Kidney epithelial cell (primary cell): ENCODE measurements at regions not wholly inside any gene's neighbourhood (a gene's known extent, or its start where the extent isn't known, plus 50 kb on each side); places are given as distances from the start of the nearest gene placed in this dataset.
"Not testable (repeated sequence)": the region's sequence is repeated elsewhere in the genome, so short reads cannot be mapped to it uniquely, and the experiment has no call there.

Experiments
- DNase-seq: peaks from one replicate; pipeline ENCODE4 v3.0.0-alpha.2; 2010; ENCODE audit warnings: low read depth
- H3K27me3 ChIP-seq: 2 replicates; pipeline ENCODE4 v1.6.0; 2011; ENCODE audit warnings: low read length; ENCODE audit not compliant: control insufficient read depth, insufficient read depth
- H3K36me3 ChIP-seq: 2 replicates; pipeline ENCODE4 v1.5.1; 2011; ENCODE audit warnings: low read length; ENCODE audit not compliant: control insufficient read depth, insufficient read depth
- H3K4me3 ChIP-seq: 2 replicates; pipeline ENCODE4 v1.5.1; 2011; ENCODE audit warnings: low read depth, mild to moderate bottlenecking, control low read depth, low read length
- TF ChIP-seq, protein P1 (sequence below): IDR thresholded peaks from 2 replicates; pipeline ENCODE4 v1.5.1; 2011; ENCODE audit warnings: mild to moderate bottlenecking, moderate library complexity, low read length, control low read depth, inconsistent platforms; ENCODE audit not compliant: insufficient read depth, poor library complexity, severe bottlenecking

DNA sequence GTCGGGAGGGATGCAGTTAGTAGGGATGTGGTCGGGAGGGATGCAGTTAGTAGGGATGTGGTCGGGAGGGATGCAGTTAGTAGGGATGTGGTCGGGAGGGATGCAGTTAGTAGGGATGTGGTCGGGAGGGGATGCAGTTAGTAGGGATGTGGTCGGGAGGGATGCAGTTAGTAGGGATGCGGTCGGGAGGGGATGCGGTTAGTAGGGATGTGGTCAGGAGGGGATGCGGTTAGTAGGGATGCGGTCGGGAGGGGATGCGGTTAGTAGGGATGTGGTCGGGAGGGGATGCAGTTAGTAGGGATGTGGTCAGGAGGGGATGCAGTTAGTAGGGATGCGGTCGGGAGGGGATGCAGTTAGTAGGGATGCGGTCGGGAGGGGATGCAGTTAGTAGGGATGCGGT, 96.2 kb downstream of the BDH1 start:
- not testable (repeated sequence) for DNase-seq, H3K27me3 ChIP-seq, H3K36me3 ChIP-seq, H3K4me3 ChIP-seq

DNA sequence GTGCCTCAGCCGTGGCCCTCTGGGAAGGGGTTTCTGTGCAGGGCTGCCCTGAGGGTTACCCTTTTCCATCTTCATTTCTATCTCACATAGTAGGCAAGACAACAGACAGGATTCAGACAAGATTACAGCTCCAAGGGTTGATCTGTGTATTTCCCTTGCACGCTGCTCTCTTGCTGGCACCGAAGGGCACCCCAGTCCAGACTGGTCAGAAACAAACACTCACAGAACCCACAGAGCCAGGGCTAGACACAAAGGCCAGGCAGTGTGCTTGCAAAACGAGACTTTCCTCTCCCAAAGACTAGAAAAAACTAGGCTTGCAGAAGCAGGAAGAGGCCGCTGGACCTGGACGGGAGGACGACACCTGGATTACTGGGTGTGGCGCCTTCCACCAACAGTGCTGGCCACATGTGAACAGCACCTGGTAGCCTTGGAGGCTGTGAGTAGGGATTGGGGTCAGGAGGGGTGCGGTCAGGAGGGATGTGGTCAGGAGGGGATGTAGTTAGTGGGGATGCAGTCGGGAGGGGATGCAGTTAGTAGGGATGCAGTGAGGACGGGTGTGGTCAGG, 96.8 kb downstream of the BDH1 start:
- H3K27me3 ChIP-seq: no peaks in the 10 kb centered on the region
- H3K4me3 ChIP-seq: no peak overlapping the region
- H3K36me3 ChIP-seq: no peaks in the 10 kb centered on the region
- TF ChIP-seq, protein P1, sequence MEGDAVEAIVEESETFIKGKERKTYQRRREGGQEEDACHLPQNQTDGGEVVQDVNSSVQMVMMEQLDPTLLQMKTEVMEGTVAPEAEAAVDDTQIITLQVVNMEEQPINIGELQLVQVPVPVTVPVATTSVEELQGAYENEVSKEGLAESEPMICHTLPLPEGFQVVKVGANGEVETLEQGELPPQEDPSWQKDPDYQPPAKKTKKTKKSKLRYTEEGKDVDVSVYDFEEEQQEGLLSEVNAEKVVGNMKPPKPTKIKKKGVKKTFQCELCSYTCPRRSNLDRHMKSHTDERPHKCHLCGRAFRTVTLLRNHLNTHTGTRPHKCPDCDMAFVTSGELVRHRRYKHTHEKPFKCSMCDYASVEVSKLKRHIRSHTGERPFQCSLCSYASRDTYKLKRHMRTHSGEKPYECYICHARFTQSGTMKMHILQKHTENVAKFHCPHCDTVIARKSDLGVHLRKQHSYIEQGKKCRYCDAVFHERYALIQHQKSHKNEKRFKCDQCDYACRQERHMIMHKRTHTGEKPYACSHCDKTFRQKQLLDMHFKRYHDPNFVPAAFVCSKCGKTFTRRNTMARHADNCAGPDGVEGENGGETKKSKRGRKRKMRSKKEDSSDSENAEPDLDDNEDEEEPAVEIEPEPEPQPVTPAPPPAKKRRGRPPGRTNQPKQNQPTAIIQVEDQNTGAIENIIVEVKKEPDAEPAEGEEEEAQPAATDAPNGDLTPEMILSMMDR: no peak
- DNase-seq: no peak

DNA sequence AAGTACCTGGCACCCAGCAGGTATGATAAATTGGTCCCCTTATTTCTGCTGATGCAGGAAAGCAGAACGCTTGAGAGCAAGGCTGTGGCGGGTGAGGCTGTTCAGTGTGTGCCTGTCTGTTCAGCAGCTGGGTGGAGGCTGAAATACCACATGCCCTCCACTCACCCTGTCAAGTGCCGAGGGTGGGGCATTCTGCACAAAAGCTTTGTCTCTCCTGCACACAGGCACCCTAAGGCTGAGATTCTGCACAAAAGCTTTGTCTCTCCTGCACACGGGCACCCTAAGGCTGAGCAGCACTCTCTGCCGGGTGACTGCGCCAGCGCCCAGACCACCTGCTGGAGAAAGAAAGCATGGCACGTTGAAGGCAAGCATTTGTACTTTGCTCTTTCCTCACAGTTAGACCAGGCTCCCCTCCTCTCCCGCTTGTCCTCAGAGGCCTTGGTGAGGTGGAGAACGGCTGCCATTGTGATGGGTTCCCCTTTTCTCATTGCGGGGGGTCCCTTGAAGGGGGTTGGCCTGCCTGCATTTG, 97.5 kb downstream of the BDH1 start:
- Histone ChIP-seq H3K4me3 (no peak overlapping the region), H3K27me3 (no peaks in the 10 kb centered on the region), H3K36me3 (no peaks in the 10 kb centered on the region)
- no peak for DNase-seq
- TF ChIP-seq, protein P1: peak; percentile 75

GRCh38 chr3:197456261-197457091, 99.3 kb downstream of the BDH1 start:
- Histone ChIP-seq H3K4me3 (peak overlapping the region; percentile 27), H3K27me3 (no peaks in the 10 kb centered on the region), H3K36me3 (no peaks in the 10 kb centered on the region)
- TF ChIP-seq, protein P1: no peak
- peak; percentile 64 for DNase-seq

- not testable (repeated sequence) for H3K4me3 ChIP-seq, H3K27me3 ChIP-seq, DNase-seq, H3K36me3 ChIP-seq
Observed at GRCh38 chr3:197454841-197455240, 100.9 kb downstream of the BDH1 start.

- H3K27me3 ChIP-seq: no peaks in the 10 kb centered on the region
- no peak for DNase-seq
- TF ChIP-seq, protein P1: peak; percentile 25
- no peak overlapping the region for H3K4me3 ChIP-seq
- H3K36me3 ChIP-seq: no peaks in the 10 kb centered on the region
Observed at GRCh38 chr3:197454014-197454413, 101.8 kb downstream of the BDH1 start.
